ENCODE measurements at regions not wholly inside any gene's neighbourhood (a gene's known extent, or its start where the extent isn't known, plus 50 kb on each side); places are given as distances from the start of the nearest gene placed in this dataset.

GRCh38 chr2:161480123-161480522 is 64.0 kb downstream of the TBR1 start:
- H3F3A ChIP-seq (ENCODE audit: insufficient read depth, low read length), result no peaks in the 10 kb centered on the region
- no peak overlapping the region for H3K4me3 ChIP-seq (ENCODE audit: low read depth, low read length, poor library complexity, severe bottlenecking)
- H3K27ac ChIP-seq (ENCODE audit: low read depth, low read length, poor library complexity, severe bottlenecking), result no peak overlapping the region
- peaks cover 7% of the 10 kb centered on the region; the same call in 1 of the 2 replicates for H3K9me3 ChIP-seq (ENCODE audit: low read length)
- no peak overlapping the region for H2AFZ ChIP-seq (ENCODE audit: low read length)
- no peaks in the 10 kb centered on the region for H4K20me1 ChIP-seq (ENCODE audit: insufficient read depth, low read length)
- H3K4me2 ChIP-seq (ENCODE audit: low read length), result no peak overlapping the region
- H3K79me2 ChIP-seq (ENCODE audit: insufficient read depth, low read length), result no peaks in the 10 kb centered on the region
- no peaks in the 10 kb centered on the region for H3K4me1 ChIP-seq (ENCODE audit: insufficient read depth, low read length, severe bottlenecking)
- TF ChIP-seq CTCF (IDR thresholded peaks at IDR 0.05; ENCODE audit: low read length) (no peak), EZH2 (IDR thresholded peaks at IDR 0.05; ENCODE audit: borderline replicate concordance, low read length) (no peak)
- no peaks in the 10 kb centered on the region for H3K36me3 ChIP-seq (ENCODE audit: insufficient read depth, low read length)
- H3K9ac ChIP-seq (ENCODE audit: low read length), result no peak overlapping the region
- H3K27me3 ChIP-seq (ENCODE audit: insufficient read depth, low read length), result no peaks in the 10 kb centered on the region
- no peaks in the 10 kb centered on the region for H3K9me2 ChIP-seq (ENCODE audit: low read depth, low read length)

GRCh38 chr2:161481619-161482018 is 65.5 kb downstream of the TBR1 start:
- TF ChIP-seq EZH2 (IDR thresholded peaks at IDR 0.05; ENCODE audit: borderline replicate concordance, low read length), result no peak
- TF ChIP-seq CTCF (IDR thresholded peaks at IDR 0.05; ENCODE audit: low read length), result no peak
- no peak overlapping the region for H3K9ac ChIP-seq (ENCODE audit: low read length)
- no peak overlapping the region for H3K4me2 ChIP-seq (ENCODE audit: low read length)
- H3K79me2 ChIP-seq (ENCODE audit: insufficient read depth, low read length), result no peaks in the 10 kb centered on the region
- H2AFZ ChIP-seq (ENCODE audit: low read length), result no peak overlapping the region
- H3K4me1 ChIP-seq (ENCODE audit: insufficient read depth, low read length, severe bottlenecking), result no peaks in the 10 kb centered on the region
- no peaks in the 10 kb centered on the region for H4K20me1 ChIP-seq (ENCODE audit: insufficient read depth, low read length)
- no peaks in the 10 kb centered on the region for H3F3A ChIP-seq (ENCODE audit: insufficient read depth, low read length)
- H3K9me2 ChIP-seq (ENCODE audit: low read depth, low read length), result no peaks in the 10 kb centered on the region
- peaks cover 7% of the 10 kb centered on the region; the same call in 1 of the 2 replicates for H3K9me3 ChIP-seq (ENCODE audit: low read length)
- H3K36me3 ChIP-seq (ENCODE audit: insufficient read depth, low read length), result no peaks in the 10 kb centered on the region
- no peak overlapping the region for H3K4me3 ChIP-seq (ENCODE audit: low read depth, low read length, poor library complexity, severe bottlenecking)
- no peak overlapping the region for H3K27ac ChIP-seq (ENCODE audit: low read depth, low read length, poor library complexity, severe bottlenecking)
- H3K27me3 ChIP-seq (ENCODE audit: insufficient read depth, low read length), result no peaks in the 10 kb centered on the region

- TF ChIP-seq EZH2 (IDR thresholded peaks at IDR 0.05; ENCODE audit: borderline replicate concordance, low read length), result no peak
- TF ChIP-seq CTCF (IDR thresholded peaks at IDR 0.05; ENCODE audit: low read length), result no peak
- no peaks in the 10 kb centered on the region for H3F3A ChIP-seq (ENCODE audit: insufficient read depth, low read length)
- H3K9me3 ChIP-seq (ENCODE audit: low read length), result peaks cover 7% of the 10 kb centered on the region; the same call in 1 of the 2 replicates
- H3K4me3 ChIP-seq (ENCODE audit: low read depth, low read length, poor library complexity, severe bottlenecking), result no peak overlapping the region
- no peaks in the 10 kb centered on the region for H3K4me1 ChIP-seq (ENCODE audit: insufficient read depth, low read length, severe bottlenecking)
- no peak overlapping the region for H3K4me2 ChIP-seq (ENCODE audit: low read length)
- no peaks in the 10 kb centered on the region for H3K27me3 ChIP-seq (ENCODE audit: insufficient read depth, low read length)
- no peak overlapping the region for H2AFZ ChIP-seq (ENCODE audit: low read length)
- no peak overlapping the region for H3K27ac ChIP-seq (ENCODE audit: low read depth, low read length, poor library complexity, severe bottlenecking)
- no peaks in the 10 kb centered on the region for H3K79me2 ChIP-seq (ENCODE audit: insufficient read depth, low read length)
- H4K20me1 ChIP-seq (ENCODE audit: insufficient read depth, low read length), result no peaks in the 10 kb centered on the region
- H3K9me2 ChIP-seq (ENCODE audit: low read depth, low read length), result no peaks in the 10 kb centered on the region
- H3K9ac ChIP-seq (ENCODE audit: low read length), result no peak overlapping the region
- H3K36me3 ChIP-seq (ENCODE audit: insufficient read depth, low read length), result no peaks in the 10 kb centered on the region
Measured at GRCh38 chr2:161484061-161484460, 68.0 kb downstream of the TBR1 start.
